ENCODE measurements at regions not wholly inside any gene's neighbourhood (a gene's known extent, or its start where the extent isn't known, plus 50 kb on each side); places are given as distances from the start of the nearest gene placed in this dataset.
"Not testable (repeated sequence)": the region's sequence is repeated elsewhere in the genome, so short reads cannot be mapped to it uniquely, and the experiment has no call there.

DNA sequence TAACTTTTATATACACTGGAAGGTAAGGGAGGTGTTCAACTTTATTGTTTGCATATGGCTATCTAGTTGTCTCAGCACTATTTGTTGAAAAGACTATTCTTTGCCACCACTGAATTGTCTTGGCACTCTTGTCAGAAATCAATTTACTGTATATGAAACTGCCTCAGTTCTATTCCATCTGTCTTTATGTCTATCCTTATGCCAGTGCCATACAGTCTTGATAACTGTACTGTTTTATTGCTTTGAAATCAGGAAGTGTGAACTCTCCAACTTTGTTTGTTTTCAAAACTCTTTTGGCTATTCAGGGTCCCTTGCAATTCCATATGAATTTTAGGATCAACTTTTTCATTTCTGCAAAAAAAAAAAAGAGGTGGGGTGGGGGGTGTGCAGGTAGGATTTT is 77.2 kb downstream of the PRSS23 start:
- no peak for TF ChIP-seq CTCF (IDR thresholded peaks at IDR 0.05)
- intact Hi-C loops (cut with DNase I), result loop anchor here in 2 of 10 donors (10.0 kb wide), 1 partner anchor 547 kb away; no protein-coding TSS in a partner anchor
- ATAC-seq, result no peak

GRCh38 chr11:86879241-86879640 is 76.0 kb downstream of the FZD4 start:
- not testable (repeated sequence) for H3K9me3 ChIP-seq, H3K27ac ChIP-seq, H3K4me3 ChIP-seq, H3K36me3 ChIP-seq, ATAC-seq, H3K27me3 ChIP-seq, H3K4me1 ChIP-seq, DNase-seq
- WGBS, 2 donors, result no CpG with 5 or more reads among the region's 26 CpGs
- intact Hi-C loops (cut with DNase I), result loop anchor here in 2 of 10 donors (10.0 kb wide), 1 partner anchor 546 kb away; no protein-coding TSS in a partner anchor

More for the DNA sequence above, 77.2 kb downstream of the PRSS23 start:
- Histone ChIP-seq H3K9me3 (no peaks in the 10 kb centered on the region), H3K27me3 (no peaks in the 10 kb centered on the region), H3K27ac (no peak overlapping the region), H3K4me3 (no peak overlapping the region), H3K4me1 (peaks cover 0 to 4% (median 0%) of the 10 kb centered on the region in 9 donors), H3K36me3 (no peaks in the 10 kb centered on the region)
- no peak for DNase-seq

DNA sequence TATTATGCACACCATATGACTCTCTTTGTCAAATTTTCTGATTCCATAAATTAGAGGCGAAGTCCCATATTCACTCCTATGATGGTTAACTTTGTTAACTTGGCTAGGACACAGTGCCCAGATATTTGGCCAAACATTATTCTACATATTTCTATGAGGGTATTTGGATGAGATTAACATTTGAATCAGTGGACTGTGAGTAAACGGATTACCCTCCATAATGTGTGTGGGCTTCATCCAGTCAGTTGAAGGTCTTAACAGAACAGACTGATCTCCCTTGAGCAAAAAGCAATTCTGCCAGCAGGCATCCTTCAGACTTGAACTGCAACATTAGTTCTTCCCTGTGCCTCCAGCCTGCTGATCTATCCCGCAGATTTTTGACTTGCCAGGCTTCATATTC is 69.9 kb downstream of the FZD4 start:
- no peak for DNase-seq
- no peaks in the 10 kb centered on the region for H3K36me3 ChIP-seq
- WGBS, 2 donors, result 98% methylated on average over 3 of the region's 3 CpGs
- H3K4me3 ChIP-seq, result no peak overlapping the region
- no peak overlapping the region for H3K27ac ChIP-seq
- H3K4me1 ChIP-seq, result no peaks in the 10 kb centered on the region
- peaks cover 0 to 4% (median 0%) of the 10 kb centered on the region in 11 donors for H3K9me3 ChIP-seq
- intact Hi-C loops (cut with DNase I), result no loop called here
- H3K27me3 ChIP-seq, result no peaks in the 10 kb centered on the region
- ATAC-seq, result no peak
- TF ChIP-seq CTCF (IDR thresholded peaks at IDR 0.05), result no peak

GRCh38 chr11:86888164-86889000 is 66.8 kb downstream of the FZD4 start:
- intact Hi-C loops (cut with DNase I), result no loop called here
- DNase-seq (no peak), ATAC-seq (peak in 1 of 8 donors; percentile 20)
- Histone ChIP-seq H3K36me3 (no peaks in the 10 kb centered on the region), H3K27ac (peak overlapping the region in 1 of 10 donors; percentile 39), H3K9me3 (peaks cover 0 to 4% (median 0%) of the 10 kb centered on the region in 11 donors), H3K4me3 (no peak overlapping the region), H3K27me3 (no peaks in the 10 kb centered on the region), H3K4me1 (no peaks in the 10 kb centered on the region)
- 75 to 80% methylated on average over 5 of the region's 5 CpGs for WGBS, 2 donors
- no peak for TF ChIP-seq CTCF (IDR thresholded peaks at IDR 0.05)

DNA sequence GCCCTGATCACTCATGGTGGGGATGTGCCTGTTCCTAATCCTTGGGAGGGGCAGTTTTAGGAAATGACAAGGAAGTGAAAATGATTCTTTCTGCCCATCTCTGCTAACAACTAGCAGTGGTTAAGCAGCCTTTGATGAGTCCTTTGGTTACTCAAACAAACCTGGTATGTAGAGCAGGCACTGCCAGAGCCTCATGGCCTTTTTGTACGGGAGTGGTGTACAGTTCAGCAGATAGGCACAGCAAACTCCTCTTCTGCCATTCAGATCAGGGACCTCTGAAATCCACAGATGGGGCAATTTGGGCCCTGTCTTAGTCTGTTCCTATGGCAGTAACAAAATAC is 66.2 kb downstream of the FZD4 start:
- 89 to 94% methylated on average over 1 of the region's 1 CpG for WGBS, 2 donors
- Histone ChIP-seq H3K4me3 (no peak overlapping the region), H3K27me3 (no peaks in the 10 kb centered on the region), H3K36me3 (no peaks in the 10 kb centered on the region), H3K4me1 (no peaks in the 10 kb centered on the region), H3K9me3 (peaks cover 0 to 4% (median 0%) of the 10 kb centered on the region in 11 donors), H3K27ac (no peak overlapping the region)
- no peak for TF ChIP-seq CTCF (IDR thresholded peaks at IDR 0.05)
- DNase-seq, result no peak
- intact Hi-C loops (cut with DNase I), result no loop called here
- ATAC-seq, result no peak
